WTC11 (cell line): ENCODE measurements at regions not wholly inside any gene's neighbourhood (a gene's known extent, or its start where the extent isn't known, plus 50 kb on each side); places are given as distances from the start of the nearest gene placed in this dataset.

Source experiments
- ATAC-seq: fragments of 200-7000 bp; cut with Tn5 transposase; 2 replicates; pipeline ENCODE4 v1.10.0; 2021; ENCODE audit warnings: mild to moderate bottlenecking, moderate library complexity
- CTCF ChIA-PET: fragments of 300-600 bp; sonication (Branson Sonifier 250); formaldehyde crosslinking; loops from one replicate; lab custom pipeline; 2021; ENCODE audit warnings: antibody characterized with exemption; lab: Charles Lee
- POLR2A ChIA-PET: fragments of 350-600 bp; sonication (Branson Sonifier 250); formaldehyde crosslinking; loops from one replicate; lab custom pipeline; 2021; ENCODE audit warnings: antibody characterized with exemption; lab: Charles Lee
- DNase-seq: peaks from one replicate; pipeline ENCODE4 v3.0.0; 2021; ENCODE audit warnings: low spot score
- H3K27ac Mint-ChIP-seq: 2 replicates; pipeline ENCODE4 v1.8.0; 2021; ENCODE audit warnings: mixed read lengths
- H3K27me3 Mint-ChIP-seq: 2 replicates; pipeline ENCODE4 v1.8.0; 2021; ENCODE audit warnings: low read depth, mild to moderate bottlenecking, moderate library complexity, mixed read lengths
- H3K36me3 Mint-ChIP-seq: 2 replicates; pipeline ENCODE4 v1.8.0; 2021; ENCODE audit warnings: mixed read lengths
- H3K4me1 Mint-ChIP-seq: 2 replicates; pipeline ENCODE4 v1.8.0; 2022; ENCODE audit warnings: mixed read lengths
- H3K4me3 Mint-ChIP-seq: 2 replicates; pipeline ENCODE4 v1.8.0; 2021; ENCODE audit warnings: mild to moderate bottlenecking, moderate library complexity, mixed read lengths
- H3K9me3 Mint-ChIP-seq: 2 replicates; pipeline ENCODE4 v1.8.0; 2021; ENCODE audit warnings: mixed read lengths
- ETV6 ChIP-seq: sonication (generic); formaldehyde crosslinking; IDR thresholded peaks from 2 replicates; pipeline ENCODE4 v1.8.1; 2022; ENCODE audit warnings: mild to moderate bottlenecking, missing genetic modification reagents
- KAT7 ChIP-seq: sonication (generic); formaldehyde crosslinking; IDR thresholded peaks from 2 replicates; pipeline ENCODE4 v1.8.1; 2023; ENCODE audit warnings: missing genetic modification reagents, mild to moderate bottlenecking, borderline replicate concordance
- OVOL2 ChIP-seq: fragments of 250-450 bp; sonication (Bioruptor Pico); IDR thresholded peaks from 2 replicates; pipeline ENCODE4 v1.9.0; 2021; ENCODE audit warnings: mild to moderate bottlenecking, borderline replicate concordance
- SOX15 ChIP-seq: fragments of 250-450 bp; sonication (Bioruptor Pico); IDR thresholded peaks from 2 replicates; pipeline ENCODE4 v1.9.0; 2021; ENCODE audit warnings: mild to moderate bottlenecking
- ZNF263 ChIP-seq: sonication (generic); formaldehyde crosslinking; IDR thresholded peaks from 2 replicates; pipeline ENCODE4 v1.8.1; 2022; ENCODE audit warnings: low read depth, mild to moderate bottlenecking, moderate library complexity, missing genetic modification reagents
- TF ChIP-seq, protein P1 (sequence below): fragments of 250-450 bp; sonication (Bioruptor Pico); IDR thresholded peaks from 2 replicates; pipeline ENCODE4 v1.8.0; 2021; ENCODE audit warnings: mild to moderate bottlenecking
- TF ChIP-seq, protein P2 (sequence below): sonication (generic); formaldehyde crosslinking; conservative IDR thresholded peaks from 2 replicates; pipeline ENCODE4 v1.8.1; 2023; ENCODE audit warnings: mild to moderate bottlenecking, low read depth, missing genetic modification reagents, moderate library complexity
- TF ChIP-seq, protein P3 (sequence below): sonication (generic); formaldehyde crosslinking; IDR thresholded peaks from 2 replicates; pipeline ENCODE4 v1.8.0; 2023; ENCODE audit warnings: missing genetic modification reagents, mild to moderate bottlenecking, borderline replicate concordance
- TF ChIP-seq, protein P4 (sequence below): sonication (generic); formaldehyde crosslinking; IDR thresholded peaks from 2 replicates; pipeline ENCODE4 v1.8.0; 2022; ENCODE audit warnings: mild to moderate bottlenecking, missing genetic modification reagents
- TF ChIP-seq, protein P5 (sequence below): sonication (generic); formaldehyde crosslinking; IDR thresholded peaks from 2 replicates; pipeline ENCODE4 v1.8.0; 2022; ENCODE audit warnings: mild to moderate bottlenecking, missing genetic modification reagents

DNA sequence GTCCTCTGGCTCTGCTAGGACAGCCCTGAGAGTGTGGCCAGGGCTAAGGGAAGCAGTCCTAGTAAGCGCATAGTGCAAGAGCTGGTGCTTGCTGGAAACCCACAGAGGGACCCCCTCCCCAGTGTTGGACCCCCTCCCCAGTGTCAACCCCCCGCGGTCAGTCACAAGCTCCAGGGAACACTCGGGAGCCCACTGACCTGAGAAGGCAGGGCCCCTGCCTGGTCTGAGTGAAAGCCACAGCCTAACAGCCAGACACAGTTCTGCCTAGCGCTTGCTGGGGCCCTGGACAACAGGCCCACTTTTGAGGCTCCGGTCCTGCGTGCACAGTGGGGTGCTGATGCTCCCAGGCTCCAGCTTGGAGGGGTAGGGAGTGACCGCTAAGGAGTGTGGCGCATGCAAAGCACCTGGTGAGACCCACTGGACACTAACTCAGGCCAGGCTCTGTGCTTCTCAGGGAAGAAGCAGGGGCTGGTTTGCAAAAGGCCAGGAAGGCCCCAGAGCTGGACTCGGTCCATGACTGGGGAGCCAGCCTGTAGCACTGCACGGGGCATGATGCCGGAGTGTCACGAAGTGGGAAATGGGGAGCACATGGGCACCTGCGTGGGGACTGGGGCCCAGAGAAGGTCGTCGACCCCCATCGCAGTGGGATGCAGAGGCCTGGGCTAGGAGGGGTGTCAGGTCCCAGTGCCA, 175.8 kb upstream of the PPP2R2D start:
- H3K4me3 Mint-ChIP-seq: no peak overlapping the region
- TF ChIP-seq ETV6: no peak
- TF ChIP-seq, protein P1, sequence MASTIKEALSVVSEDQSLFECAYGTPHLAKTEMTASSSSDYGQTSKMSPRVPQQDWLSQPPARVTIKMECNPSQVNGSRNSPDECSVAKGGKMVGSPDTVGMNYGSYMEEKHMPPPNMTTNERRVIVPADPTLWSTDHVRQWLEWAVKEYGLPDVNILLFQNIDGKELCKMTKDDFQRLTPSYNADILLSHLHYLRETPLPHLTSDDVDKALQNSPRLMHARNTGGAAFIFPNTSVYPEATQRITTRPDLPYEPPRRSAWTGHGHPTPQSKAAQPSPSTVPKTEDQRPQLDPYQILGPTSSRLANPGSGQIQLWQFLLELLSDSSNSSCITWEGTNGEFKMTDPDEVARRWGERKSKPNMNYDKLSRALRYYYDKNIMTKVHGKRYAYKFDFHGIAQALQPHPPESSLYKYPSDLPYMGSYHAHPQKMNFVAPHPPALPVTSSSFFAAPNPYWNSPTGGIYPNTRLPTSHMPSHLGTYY (CRISPR knock-in tag): no peak
- TF ChIP-seq, protein P2, sequence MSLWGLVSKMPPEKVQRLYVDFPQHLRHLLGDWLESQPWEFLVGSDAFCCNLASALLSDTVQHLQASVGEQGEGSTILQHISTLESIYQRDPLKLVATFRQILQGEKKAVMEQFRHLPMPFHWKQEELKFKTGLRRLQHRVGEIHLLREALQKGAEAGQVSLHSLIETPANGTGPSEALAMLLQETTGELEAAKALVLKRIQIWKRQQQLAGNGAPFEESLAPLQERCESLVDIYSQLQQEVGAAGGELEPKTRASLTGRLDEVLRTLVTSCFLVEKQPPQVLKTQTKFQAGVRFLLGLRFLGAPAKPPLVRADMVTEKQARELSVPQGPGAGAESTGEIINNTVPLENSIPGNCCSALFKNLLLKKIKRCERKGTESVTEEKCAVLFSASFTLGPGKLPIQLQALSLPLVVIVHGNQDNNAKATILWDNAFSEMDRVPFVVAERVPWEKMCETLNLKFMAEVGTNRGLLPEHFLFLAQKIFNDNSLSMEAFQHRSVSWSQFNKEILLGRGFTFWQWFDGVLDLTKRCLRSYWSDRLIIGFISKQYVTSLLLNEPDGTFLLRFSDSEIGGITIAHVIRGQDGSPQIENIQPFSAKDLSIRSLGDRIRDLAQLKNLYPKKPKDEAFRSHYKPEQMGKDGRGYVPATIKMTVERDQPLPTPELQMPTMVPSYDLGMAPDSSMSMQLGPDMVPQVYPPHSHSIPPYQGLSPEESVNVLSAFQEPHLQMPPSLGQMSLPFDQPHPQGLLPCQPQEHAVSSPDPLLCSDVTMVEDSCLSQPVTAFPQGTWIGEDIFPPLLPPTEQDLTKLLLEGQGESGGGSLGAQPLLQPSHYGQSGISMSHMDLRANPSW: no peak
- TF ChIP-seq, all 79 proteins: peak for 0
- CTCF ChIA-PET: interaction anchor here (0.6 to 1.1 kb wide), 2 partner anchors 150 to 271 kb away, joined by 3 to 4 read pairs; no protein-coding TSS in a partner anchor
- Mint-ChIP-seq H3K27ac (no peak overlapping the region), H3K9me3 (peaks cover 5% of the 10 kb centered on the region), H3K27me3 (peaks cover 34% of the 10 kb centered on the region), H3K36me3 (no peaks in the 10 kb centered on the region), H3K4me1 (peaks cover 39% of the 10 kb centered on the region)
- no peak for ATAC-seq
- POLR2A ChIA-PET: no interaction called here
- DNase-seq: no peak

DNA sequence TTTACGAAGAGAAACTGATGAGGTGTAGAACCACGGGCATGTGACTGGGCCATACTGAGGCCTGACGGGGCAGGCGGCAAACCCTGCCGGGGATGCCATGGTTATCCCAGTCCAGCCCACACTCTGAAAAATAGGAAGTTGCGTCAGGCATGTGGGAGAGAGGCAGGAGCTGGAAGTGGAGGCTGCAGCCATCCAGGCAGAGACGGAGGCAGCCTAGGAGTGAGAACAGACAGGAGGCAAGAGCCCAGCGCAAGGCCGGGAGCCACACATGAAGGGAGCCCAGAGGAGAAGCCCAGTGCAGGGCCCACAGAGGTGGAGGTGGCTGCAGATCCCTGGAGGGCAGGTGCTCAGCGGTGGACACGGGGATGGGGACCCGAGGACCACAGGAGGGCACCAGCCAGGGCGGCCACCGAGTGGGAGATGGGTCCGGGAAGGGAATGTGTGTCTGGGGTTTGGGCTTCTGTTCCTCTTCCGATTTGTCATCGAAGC, 175.2 kb upstream of the PPP2R2D start:
- H3K27me3 Mint-ChIP-seq: peaks cover 34% of the 10 kb centered on the region
- no peaks in the 10 kb centered on the region for H3K36me3 Mint-ChIP-seq
- CTCF ChIA-PET: interaction anchor here (1.1 to 1.6 kb wide), 2 partner anchors 34 to 272 kb away, joined by 4 to 7 read pairs; no protein-coding TSS in a partner anchor
- peaks cover 4% of the 10 kb centered on the region; the same call in 1 of the 2 replicates for H3K9me3 Mint-ChIP-seq
- no peak overlapping the region for H3K4me3 Mint-ChIP-seq
- no peak for TF ChIP-seq SOX15 (CRISPR knock-in tag)
- TF ChIP-seq, all 79 proteins: peak for 0
- Mint-ChIP-seq H3K27ac (peak overlapping the region; percentile 54; the same call in 1 of the 2 replicates), H3K4me1 (peaks cover 41% of the 10 kb centered on the region)
- no peak for DNase-seq
- POLR2A ChIA-PET: no interaction called here
- no peak for ATAC-seq

DNA sequence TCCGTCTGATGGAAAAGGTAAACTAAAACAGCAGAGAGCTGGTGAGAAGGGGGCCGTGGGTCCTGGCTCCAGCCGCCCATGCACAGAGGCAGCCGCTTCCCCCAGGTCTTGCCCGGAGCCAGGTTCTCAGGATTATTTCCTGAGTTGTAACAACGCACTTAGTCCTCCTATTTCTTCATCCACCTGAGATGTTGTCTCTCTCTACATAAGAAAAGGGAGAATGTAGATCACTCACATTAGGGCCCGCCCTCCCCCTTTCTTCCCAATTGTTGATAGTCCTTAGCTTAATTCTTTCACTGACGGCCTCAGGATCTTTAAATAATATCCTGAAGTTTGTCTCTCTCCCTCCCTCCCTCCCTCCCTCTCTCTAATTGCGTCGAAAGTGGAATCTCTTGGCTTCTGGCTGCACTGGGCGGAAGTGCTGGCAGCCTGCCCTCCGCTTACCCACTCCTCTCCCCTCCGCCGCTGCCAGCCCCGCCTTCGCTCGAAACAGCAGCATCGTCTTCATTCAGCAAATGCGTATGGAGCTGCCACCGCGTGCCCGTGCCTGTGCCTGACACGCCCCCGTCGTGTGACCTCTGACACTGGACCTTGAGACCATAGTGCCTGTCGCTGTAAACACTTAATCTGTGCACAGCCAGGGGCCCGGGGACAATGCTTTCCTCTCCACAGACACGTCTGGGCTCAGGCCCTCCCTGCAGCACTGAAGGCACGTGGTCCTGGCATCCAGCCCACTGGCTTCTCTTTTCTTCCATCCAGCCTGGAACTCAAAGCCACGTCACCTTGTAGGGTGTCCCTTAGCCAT, 174.5 kb upstream of the PPP2R2D start:
- Mint-ChIP-seq H3K36me3 (no peaks in the 10 kb centered on the region), H3K4me1 (peaks cover 41% of the 10 kb centered on the region), H3K9me3 (no peaks in the 10 kb centered on the region), H3K4me3 (peak overlapping the region; percentile 41), H3K27me3 (peaks cover 34% of the 10 kb centered on the region), H3K27ac (peak overlapping the region; percentile 54)
- DNase-seq: peak; percentile 60
- POLR2A ChIA-PET: no interaction called here
- CTCF ChIA-PET: interaction anchor here (0.5 to 1.6 kb wide), 2 partner anchors 34 to 299 kb away, joined by 4 to 7 read pairs; no protein-coding TSS in a partner anchor
- ATAC-seq: peak; percentile 70
- TF ChIP-seq, protein P2: no peak
- TF ChIP-seq OVOL2: no peak
- no peak for TF ChIP-seq KAT7 (CRISPR knock-in tag)
- no peak for TF ChIP-seq ZNF263 (CRISPR knock-in tag)
- TF ChIP-seq, protein P3, sequence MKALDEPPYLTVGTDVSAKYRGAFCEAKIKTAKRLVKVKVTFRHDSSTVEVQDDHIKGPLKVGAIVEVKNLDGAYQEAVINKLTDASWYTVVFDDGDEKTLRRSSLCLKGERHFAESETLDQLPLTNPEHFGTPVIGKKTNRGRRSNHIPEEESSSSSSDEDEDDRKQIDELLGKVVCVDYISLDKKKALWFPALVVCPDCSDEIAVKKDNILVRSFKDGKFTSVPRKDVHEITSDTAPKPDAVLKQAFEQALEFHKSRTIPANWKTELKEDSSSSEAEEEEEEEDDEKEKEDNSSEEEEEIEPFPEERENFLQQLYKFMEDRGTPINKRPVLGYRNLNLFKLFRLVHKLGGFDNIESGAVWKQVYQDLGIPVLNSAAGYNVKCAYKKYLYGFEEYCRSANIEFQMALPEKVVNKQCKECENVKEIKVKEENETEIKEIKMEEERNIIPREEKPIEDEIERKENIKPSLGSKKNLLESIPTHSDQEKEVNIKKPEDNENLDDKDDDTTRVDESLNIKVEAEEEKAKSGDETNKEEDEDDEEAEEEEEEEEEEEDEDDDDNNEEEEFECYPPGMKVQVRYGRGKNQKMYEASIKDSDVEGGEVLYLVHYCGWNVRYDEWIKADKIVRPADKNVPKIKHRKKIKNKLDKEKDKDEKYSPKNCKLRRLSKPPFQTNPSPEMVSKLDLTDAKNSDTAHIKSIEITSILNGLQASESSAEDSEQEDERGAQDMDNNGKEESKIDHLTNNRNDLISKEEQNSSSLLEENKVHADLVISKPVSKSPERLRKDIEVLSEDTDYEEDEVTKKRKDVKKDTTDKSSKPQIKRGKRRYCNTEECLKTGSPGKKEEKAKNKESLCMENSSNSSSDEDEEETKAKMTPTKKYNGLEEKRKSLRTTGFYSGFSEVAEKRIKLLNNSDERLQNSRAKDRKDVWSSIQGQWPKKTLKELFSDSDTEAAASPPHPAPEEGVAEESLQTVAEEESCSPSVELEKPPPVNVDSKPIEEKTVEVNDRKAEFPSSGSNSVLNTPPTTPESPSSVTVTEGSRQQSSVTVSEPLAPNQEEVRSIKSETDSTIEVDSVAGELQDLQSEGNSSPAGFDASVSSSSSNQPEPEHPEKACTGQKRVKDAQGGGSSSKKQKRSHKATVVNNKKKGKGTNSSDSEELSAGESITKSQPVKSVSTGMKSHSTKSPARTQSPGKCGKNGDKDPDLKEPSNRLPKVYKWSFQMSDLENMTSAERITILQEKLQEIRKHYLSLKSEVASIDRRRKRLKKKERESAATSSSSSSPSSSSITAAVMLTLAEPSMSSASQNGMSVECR: peak; percentile 24; the same call in 1 of the 2 replicates
- TF ChIP-seq, protein P4, sequence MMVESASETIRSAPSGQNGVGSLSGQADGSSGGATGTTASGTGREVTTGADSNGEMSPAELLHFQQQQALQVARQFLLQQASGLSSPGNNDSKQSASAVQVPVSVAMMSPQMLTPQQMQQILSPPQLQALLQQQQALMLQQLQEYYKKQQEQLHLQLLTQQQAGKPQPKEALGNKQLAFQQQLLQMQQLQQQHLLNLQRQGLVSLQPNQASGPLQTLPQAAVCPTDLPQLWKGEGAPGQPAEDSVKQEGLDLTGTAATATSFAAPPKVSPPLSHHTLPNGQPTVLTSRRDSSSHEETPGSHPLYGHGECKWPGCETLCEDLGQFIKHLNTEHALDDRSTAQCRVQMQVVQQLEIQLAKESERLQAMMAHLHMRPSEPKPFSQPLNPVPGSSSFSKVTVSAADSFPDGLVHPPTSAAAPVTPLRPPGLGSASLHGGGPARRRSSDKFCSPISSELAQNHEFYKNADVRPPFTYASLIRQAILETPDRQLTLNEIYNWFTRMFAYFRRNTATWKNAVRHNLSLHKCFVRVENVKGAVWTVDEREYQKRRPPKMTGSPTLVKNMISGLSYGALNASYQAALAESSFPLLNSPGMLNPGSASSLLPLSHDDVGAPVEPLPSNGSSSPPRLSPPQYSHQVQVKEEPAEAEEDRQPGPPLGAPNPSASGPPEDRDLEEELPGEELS (CRISPR knock-in tag): no peak
- TF ChIP-seq, protein P5, sequence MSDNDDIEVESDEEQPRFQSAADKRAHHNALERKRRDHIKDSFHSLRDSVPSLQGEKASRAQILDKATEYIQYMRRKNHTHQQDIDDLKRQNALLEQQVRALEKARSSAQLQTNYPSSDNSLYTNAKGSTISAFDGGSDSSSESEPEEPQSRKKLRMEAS: peak; percentile 81; the same call in 1 of the 2 replicates
